ENCODE measurements at regions not wholly inside any gene's neighbourhood (a gene's known extent, or its start where the extent isn't known, plus 50 kb on each side); places are given as distances from the start of the nearest gene placed in this dataset.

DNA sequence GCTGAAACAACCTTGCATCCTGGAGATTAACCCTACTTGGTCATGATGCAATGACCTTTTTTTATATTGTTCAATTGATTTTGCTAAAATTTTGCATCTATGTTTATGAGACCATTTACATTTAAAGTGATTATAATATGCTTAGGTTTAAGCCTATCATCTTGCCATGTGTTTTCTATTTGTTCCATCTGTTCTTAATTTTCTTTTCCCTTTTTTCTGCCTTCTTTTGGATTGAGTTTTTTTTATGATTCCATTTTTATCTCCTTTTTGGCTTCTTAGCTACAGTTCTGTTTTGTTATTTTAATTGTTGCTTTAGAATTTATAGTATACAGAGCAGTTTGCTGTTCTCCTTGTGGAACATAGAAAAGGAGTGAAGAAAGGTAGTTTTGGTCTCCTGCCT is 385.1 kb upstream of the USP24 start:
- TF ChIP-seq EZH2 (IDR thresholded peaks at IDR 0.05; ENCODE audit: insufficient read depth, poor library complexity, severe bottlenecking) (no peak), EZH2phosphoT487 (IDR thresholded peaks at IDR 0.05; ENCODE audit: insufficient read depth, low read depth) (no peak)
- H3K27ac ChIP-seq = no peak overlapping the region
- DNase-seq = no peak
- H3K27me3 ChIP-seq (replicated peaks; ENCODE audit: insufficient read depth) = no peaks in the 10 kb centered on the region
- no peak overlapping the region for H3K4me2 ChIP-seq (ENCODE audit: unreplicated experiment)
- no peaks in the 10 kb centered on the region for H3K36me3 ChIP-seq (ENCODE audit: low read depth)
- no peaks in the 10 kb centered on the region for H3K4me1 ChIP-seq (ENCODE audit: insufficient read depth)
- no peak overlapping the region for H3K9ac ChIP-seq
- H3K9me3 ChIP-seq (ENCODE audit: low read depth) = no peaks in the 10 kb centered on the region
- in situ Hi-C loops (cut with MboI) = no loop called here
- H4K20me1 ChIP-seq (ENCODE audit: insufficient read depth) = no peaks in the 10 kb centered on the region
- H3K4me3 ChIP-seq = no peak overlapping the region
- no peak overlapping the region for H2AFZ ChIP-seq
- no peaks in the 10 kb centered on the region for H3F3A ChIP-seq (ENCODE audit: insufficient read depth)
- no peaks in the 10 kb centered on the region for H3K9me2 ChIP-seq (ENCODE audit: insufficient read depth)
- H3K79me2 ChIP-seq (ENCODE audit: insufficient read depth) = no peaks in the 10 kb centered on the region

DNA sequence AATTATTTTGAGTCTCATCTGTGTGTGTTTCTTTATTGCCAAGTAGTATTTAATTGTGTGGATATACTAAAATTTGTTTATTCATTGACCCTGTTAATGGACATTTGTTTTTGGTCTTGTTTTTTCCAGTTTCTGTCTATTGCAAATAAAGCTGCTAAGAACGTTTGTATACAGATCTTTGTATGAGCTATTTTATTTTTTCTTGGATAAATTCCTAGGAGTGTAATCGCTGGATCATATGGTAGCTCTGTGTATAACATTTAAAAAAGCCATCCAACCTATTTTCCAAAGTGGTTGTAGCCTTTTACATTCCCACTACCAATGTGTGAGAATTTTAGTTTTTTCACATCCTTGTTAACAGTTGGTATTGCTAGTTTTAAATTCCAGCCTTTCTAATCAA is 382.7 kb upstream of the USP24 start:
- H3K27ac ChIP-seq = no peak overlapping the region
- no peak overlapping the region for H2AFZ ChIP-seq
- no peaks in the 10 kb centered on the region for H3K4me1 ChIP-seq (ENCODE audit: insufficient read depth)
- H3K36me3 ChIP-seq (ENCODE audit: low read depth) = no peaks in the 10 kb centered on the region
- no peak overlapping the region for H3K9ac ChIP-seq
- 52 to 62% methylated on average over 2 of the region's 2 CpGs for WGBS, 2 experiments (ENCODE audit: low coverage in 1 of 2, low lambda C conversion rate in 2 of 2, missing lambda C conversion rate in 2 of 2)
- no peak overlapping the region for H3K4me2 ChIP-seq (ENCODE audit: unreplicated experiment)
- no peaks in the 10 kb centered on the region for H3K9me2 ChIP-seq (ENCODE audit: insufficient read depth)
- no peaks in the 10 kb centered on the region for H3K79me2 ChIP-seq (ENCODE audit: insufficient read depth)
- H4K20me1 ChIP-seq (ENCODE audit: insufficient read depth) = no peaks in the 10 kb centered on the region
- TF ChIP-seq EZH2phosphoT487 (IDR thresholded peaks at IDR 0.05; ENCODE audit: insufficient read depth, low read depth) (no peak), EZH2 (IDR thresholded peaks at IDR 0.05; ENCODE audit: insufficient read depth, poor library complexity, severe bottlenecking) (no peak)
- H3K9me3 ChIP-seq (ENCODE audit: low read depth) = no peaks in the 10 kb centered on the region
- H3K4me3 ChIP-seq = no peak overlapping the region
- no peaks in the 10 kb centered on the region for H3K27me3 ChIP-seq (replicated peaks; ENCODE audit: insufficient read depth)
- in situ Hi-C loops (cut with MboI) = no loop called here
- H3F3A ChIP-seq (ENCODE audit: insufficient read depth) = no peaks in the 10 kb centered on the region
- DNase-seq = no peak

DNA sequence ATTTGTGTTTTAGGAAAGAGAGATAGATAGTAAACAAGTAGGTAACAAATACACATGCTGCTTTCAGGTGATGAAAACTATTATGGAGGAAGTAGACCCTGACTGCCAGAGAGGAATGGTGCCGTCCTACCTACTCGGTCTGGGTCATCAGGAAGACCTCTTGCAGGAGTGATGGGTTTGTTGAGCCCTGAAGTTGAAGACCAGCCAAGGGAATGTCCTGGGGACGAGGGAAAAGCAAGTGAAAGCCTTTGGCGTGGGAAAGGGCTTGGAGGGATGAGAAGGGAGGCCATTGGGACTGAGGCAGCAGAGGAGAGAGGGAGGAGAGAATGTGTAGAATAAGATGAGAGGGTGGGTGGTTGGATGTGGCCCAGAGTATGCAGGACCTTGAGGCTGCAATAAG is 379.5 kb upstream of the USP24 start:
- in situ Hi-C loops (cut with MboI) = no loop called here
- H3K9ac ChIP-seq = no peak overlapping the region
- no peaks in the 10 kb centered on the region for H3K9me3 ChIP-seq (ENCODE audit: low read depth)
- H3K9me2 ChIP-seq (ENCODE audit: insufficient read depth) = no peaks in the 10 kb centered on the region
- no peaks in the 10 kb centered on the region for H3K36me3 ChIP-seq (ENCODE audit: low read depth)
- H4K20me1 ChIP-seq (ENCODE audit: insufficient read depth) = no peaks in the 10 kb centered on the region
- no peak for DNase-seq
- no peaks in the 10 kb centered on the region for H3K79me2 ChIP-seq (ENCODE audit: insufficient read depth)
- H3K27ac ChIP-seq = no peak overlapping the region
- TF ChIP-seq EZH2phosphoT487 (IDR thresholded peaks at IDR 0.05; ENCODE audit: insufficient read depth, low read depth) (no peak), EZH2 (IDR thresholded peaks at IDR 0.05; ENCODE audit: insufficient read depth, poor library complexity, severe bottlenecking) (no peak)
- no peaks in the 10 kb centered on the region for H3K27me3 ChIP-seq (replicated peaks; ENCODE audit: insufficient read depth)
- peaks cover 10% of the 10 kb centered on the region; the same call in 1 of the 2 replicates for H3F3A ChIP-seq (ENCODE audit: insufficient read depth)
- no peak overlapping the region for H3K4me3 ChIP-seq
- peaks cover 10% of the 10 kb centered on the region for H3K4me1 ChIP-seq (ENCODE audit: insufficient read depth)
- 97% methylated on average over 4 of the region's 4 CpGs for WGBS, 2 experiments (ENCODE audit: low coverage in 1 of 2, low lambda C conversion rate in 2 of 2, missing lambda C conversion rate in 2 of 2)
- H3K4me2 ChIP-seq (ENCODE audit: unreplicated experiment) = no peak overlapping the region
- H2AFZ ChIP-seq = no peak overlapping the region

DNA sequence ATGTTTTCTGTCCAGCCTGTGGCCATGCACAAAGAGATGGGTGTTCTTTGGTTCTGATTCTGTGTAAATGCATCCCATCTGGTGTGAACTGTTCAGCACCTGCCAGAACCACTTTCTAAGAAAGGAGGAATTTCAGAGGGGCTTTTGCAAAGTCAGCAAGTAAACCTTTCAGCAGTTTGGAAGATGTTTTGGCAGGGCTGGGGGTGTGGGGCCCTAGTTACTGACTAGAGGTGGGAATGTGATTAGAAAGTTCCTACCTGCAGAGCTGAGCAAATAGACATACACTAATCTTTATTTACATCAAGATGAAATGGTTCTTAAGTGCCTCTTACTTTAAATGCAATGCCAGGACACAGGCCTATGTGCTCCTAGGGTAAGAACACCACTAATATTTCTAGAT is 378.1 kb upstream of the USP24 start:
- Histone ChIP-seq H3K27me3 (replicated peaks; ENCODE audit: insufficient read depth) (no peaks in the 10 kb centered on the region), H3K27ac (no peak overlapping the region), H3K9me2 (ENCODE audit: insufficient read depth) (no peaks in the 10 kb centered on the region), H3K4me3 (no peak overlapping the region), H2AFZ (no peak overlapping the region), H3K4me1 (ENCODE audit: insufficient read depth) (peaks cover 20% of the 10 kb centered on the region), H3K79me2 (ENCODE audit: insufficient read depth) (no peaks in the 10 kb centered on the region), H3K4me2 (ENCODE audit: unreplicated experiment) (no peak overlapping the region), H3K36me3 (ENCODE audit: low read depth) (no peaks in the 10 kb centered on the region), H3K9me3 (ENCODE audit: low read depth) (no peaks in the 10 kb centered on the region), H3K9ac (no peak overlapping the region), H3F3A (ENCODE audit: insufficient read depth) (peaks cover 22% of the 10 kb centered on the region), H4K20me1 (ENCODE audit: insufficient read depth) (no peaks in the 10 kb centered on the region)
- TF ChIP-seq EZH2phosphoT487 (IDR thresholded peaks at IDR 0.05; ENCODE audit: insufficient read depth, low read depth) = no peak
- TF ChIP-seq EZH2 (IDR thresholded peaks at IDR 0.05; ENCODE audit: insufficient read depth, poor library complexity, severe bottlenecking) = no peak
- in situ Hi-C loops (cut with MboI) = no loop called here
- DNase-seq = no peak

DNA sequence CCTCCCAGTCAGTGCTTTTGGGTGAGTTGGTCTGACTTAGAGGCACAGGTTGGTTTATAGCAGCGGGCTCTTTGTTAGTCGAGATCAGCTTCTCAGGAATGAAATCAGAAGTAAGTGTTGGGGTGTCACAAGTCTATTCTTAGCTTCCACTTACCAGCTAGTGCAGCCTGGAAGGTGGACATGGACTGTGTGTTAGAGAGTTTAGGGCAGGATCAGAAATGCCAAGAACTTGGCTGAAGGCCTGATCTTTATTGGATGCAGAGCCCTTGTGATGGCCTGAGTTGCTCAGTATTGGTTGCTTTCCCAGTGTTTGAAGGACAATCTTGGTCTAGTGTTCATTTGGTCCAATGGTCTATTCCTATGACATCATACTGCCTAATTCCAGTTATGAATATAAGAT is 377.0 kb upstream of the USP24 start:
- WGBS, 2 experiments (ENCODE audit: low coverage in 1 of 2, low lambda C conversion rate in 2 of 2, missing lambda C conversion rate in 2 of 2) = 48 to 54% methylated on average over 2 of the region's 2 CpGs
- no peak overlapping the region for H3K4me2 ChIP-seq (ENCODE audit: unreplicated experiment)

More for the DNA sequence above, 377.0 kb upstream of the USP24 start:
- H3K27ac ChIP-seq = no peak overlapping the region
- H3F3A ChIP-seq (ENCODE audit: insufficient read depth) = peaks cover 22% of the 10 kb centered on the region
- TF ChIP-seq EZH2 (IDR thresholded peaks at IDR 0.05; ENCODE audit: insufficient read depth, poor library complexity, severe bottlenecking) (no peak), EZH2phosphoT487 (IDR thresholded peaks at IDR 0.05; ENCODE audit: insufficient read depth, low read depth) (no peak)
- no peak overlapping the region for H3K9ac ChIP-seq
- in situ Hi-C loops (cut with MboI) = no loop called here
- no peaks in the 10 kb centered on the region for H3K27me3 ChIP-seq (replicated peaks; ENCODE audit: insufficient read depth)
- H3K4me3 ChIP-seq = no peak overlapping the region
- H3K79me2 ChIP-seq (ENCODE audit: insufficient read depth) = no peaks in the 10 kb centered on the region
- H3K36me3 ChIP-seq (ENCODE audit: low read depth) = no peaks in the 10 kb centered on the region
- no peak for DNase-seq
- no peak overlapping the region for H2AFZ ChIP-seq
- H4K20me1 ChIP-seq (ENCODE audit: insufficient read depth) = no peaks in the 10 kb centered on the region
- peaks cover 20% of the 10 kb centered on the region for H3K4me1 ChIP-seq (ENCODE audit: insufficient read depth)
- no peaks in the 10 kb centered on the region for H3K9me3 ChIP-seq (ENCODE audit: low read depth)
- no peaks in the 10 kb centered on the region for H3K9me2 ChIP-seq (ENCODE audit: insufficient read depth)
